ENCODE measurements at regions not wholly inside any gene's neighbourhood (a gene's known extent, or its start where the extent isn't known, plus 50 kb on each side); places are given as distances from the start of the nearest gene placed in this dataset.

- TF ChIP-seq CTCF (conservative IDR thresholded peaks at IDR 0.05 in 1 of 2, IDR thresholded peaks at IDR 0.05 in 1 of 2; ENCODE audit: extremely low read depth in 1 of 2, insufficient read depth in 1 of 2, low read depth in 1 of 2, low read length in 2 of 2) (no peak), EZH2 (IDR thresholded peaks at IDR 0.05; ENCODE audit: borderline replicate concordance, low read length) (no peak)
These were observed 414.4 kb downstream of the SHISA9 start for GRCh38 chr16:13315642-13316427.
